GM18499 (cell line): ENCODE measurements at regions not wholly inside any gene's neighbourhood (a gene's known extent, or its start where the extent isn't known, plus 50 kb on each side); places are given as distances from the start of the nearest gene placed in this dataset.

ENCODE experiments used
- ATAC-seq: cut with Tn5 transposase; IDR thresholded peaks from one replicate; pipeline ENCODE4 v1.9.1; 2021; ENCODE audit warnings: moderate number of reproducible peaks; ENCODE audit not compliant: insufficient read depth, unreplicated experiment

DNA sequence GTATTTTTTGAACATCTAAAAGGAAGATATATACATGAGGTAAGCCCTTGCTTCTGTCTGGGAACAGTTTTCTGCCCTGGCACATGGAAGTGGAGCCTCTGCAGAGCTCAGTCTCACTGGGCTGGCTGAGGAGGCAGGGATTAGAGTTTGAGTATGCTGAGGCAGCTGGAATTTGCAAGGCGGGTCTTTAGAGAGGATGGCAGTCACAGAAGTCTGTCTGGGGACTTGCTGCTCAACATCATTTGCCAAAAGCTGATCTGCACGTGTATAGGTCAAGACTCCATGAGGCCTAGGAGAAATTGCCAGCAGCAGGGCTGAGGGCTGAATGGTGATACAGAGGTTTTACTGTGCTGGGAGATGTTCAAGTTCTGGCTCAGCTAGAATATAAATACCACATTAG is 163.6 kb upstream of the ANK2 start:
- ATAC-seq: no peak

DNA sequence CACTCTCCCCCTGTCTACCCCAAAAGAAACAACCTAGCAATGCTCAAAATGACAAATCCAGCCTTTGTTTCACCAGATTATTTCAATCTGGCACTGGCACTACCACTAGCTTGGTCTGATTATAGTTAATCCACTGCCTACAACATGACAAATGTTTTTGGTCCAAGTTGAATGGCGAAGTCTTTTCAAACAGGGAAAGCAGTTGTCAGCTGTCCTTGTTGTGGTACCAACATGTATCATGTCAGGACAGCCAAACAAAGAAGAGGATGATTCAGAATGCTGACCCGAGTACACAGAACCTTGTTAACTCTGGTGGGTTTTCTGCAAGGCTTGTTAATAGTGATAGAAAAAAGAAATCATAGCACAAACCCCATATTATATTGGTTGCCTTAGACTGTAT is 160.8 kb upstream of the ANK2 start:
- ATAC-seq: no peak

DNA sequence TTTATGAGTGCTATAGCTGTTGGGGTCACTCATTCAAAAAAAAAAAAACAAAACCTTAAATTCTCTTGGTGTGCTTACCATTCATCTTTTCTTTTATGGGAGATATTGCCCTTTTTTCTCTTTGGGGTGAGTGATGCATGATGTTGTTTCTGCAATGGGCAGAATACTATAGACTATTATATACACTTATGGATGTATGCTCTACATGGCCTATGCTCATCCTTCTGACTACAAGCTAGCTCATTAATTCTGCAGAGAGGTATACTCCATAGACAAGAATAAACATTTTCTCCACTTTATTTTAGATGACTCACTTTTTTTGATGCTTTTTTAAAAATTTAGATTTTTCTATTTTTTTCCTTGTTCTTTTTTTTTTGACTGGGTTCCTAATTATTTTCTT is 160.3 kb upstream of the ANK2 start:
- no peak for ATAC-seq

DNA sequence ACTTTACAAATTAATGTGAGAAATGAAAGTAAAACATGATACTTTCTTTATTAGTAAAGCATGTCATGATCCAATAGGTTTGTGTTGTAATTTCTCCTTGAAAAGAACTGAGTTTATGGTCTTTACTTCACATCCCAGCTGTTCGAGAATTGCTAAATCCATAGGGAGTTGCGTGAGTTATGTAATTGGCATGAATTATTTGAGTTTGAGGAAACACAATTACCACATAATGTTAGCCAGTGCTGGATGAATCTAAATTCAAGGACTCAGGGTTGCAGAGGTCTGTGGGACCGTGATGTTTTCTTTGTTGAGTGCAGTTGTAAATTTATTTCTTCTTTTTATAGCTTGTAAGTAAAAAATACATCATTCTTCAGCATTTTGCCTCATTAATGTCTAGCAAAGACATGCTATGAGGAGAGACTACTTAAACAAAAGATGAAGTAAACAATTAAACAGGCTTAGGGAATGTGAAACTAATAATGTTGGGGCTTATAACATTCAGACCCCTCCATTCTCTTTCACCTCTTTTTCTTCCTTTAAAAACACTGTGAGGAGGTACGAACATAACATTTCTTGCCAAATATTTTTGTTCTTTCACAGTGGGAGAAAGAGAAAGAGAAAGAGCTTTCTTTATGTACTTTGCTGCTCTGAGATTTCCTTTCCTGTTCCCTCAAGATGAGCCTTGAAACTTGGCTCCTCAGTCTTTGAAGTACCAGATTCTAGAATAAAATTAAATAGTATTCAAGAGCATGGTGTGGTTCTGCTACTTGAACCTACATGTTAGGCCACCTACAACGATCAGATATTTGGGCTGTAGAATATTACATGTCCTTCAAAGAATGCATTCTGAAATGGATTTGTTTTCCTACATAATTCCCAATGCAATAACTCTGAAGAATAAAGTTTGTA is 159.6 kb upstream of the ANK2 start:
- no peak for ATAC-seq

DNA sequence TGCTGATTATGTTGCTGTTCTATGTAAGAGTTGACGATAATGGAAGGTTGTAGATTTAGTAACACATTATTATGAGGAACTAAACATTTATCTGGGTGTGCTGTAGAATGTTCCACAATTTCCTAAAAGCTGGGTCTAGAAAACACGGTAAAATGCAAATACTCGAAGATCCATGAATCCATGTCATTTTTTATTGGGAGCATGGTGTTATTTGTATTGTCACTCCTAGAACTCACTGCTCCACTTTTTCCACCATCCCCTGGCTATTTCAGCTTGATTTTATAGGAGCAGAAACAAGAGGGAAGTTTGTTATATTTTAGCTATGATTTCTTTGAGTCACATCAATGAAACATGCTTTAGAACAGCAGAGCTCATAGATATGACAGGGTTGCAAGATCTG is 155.0 kb upstream of the ANK2 start:
- ATAC-seq: no peak

DNA sequence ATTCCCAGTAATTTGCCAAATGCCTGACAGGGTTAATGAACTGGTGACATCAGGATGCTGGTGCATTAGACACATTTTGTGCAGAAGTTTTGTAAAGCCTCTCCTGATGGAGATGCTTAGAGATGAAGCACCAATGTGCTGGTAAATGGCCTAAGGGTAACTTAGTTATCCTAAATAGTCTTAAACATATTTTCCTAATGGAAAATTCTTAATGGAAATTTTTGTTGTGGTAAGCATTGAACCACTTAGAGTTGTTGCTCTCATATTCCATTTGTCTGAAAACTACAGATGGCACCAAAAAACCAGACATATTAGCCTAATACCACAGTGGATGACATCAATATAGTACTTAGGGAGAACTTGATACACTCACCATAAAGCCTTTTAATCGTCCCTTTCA is 154.5 kb upstream of the ANK2 start:
- no peak for ATAC-seq

DNA sequence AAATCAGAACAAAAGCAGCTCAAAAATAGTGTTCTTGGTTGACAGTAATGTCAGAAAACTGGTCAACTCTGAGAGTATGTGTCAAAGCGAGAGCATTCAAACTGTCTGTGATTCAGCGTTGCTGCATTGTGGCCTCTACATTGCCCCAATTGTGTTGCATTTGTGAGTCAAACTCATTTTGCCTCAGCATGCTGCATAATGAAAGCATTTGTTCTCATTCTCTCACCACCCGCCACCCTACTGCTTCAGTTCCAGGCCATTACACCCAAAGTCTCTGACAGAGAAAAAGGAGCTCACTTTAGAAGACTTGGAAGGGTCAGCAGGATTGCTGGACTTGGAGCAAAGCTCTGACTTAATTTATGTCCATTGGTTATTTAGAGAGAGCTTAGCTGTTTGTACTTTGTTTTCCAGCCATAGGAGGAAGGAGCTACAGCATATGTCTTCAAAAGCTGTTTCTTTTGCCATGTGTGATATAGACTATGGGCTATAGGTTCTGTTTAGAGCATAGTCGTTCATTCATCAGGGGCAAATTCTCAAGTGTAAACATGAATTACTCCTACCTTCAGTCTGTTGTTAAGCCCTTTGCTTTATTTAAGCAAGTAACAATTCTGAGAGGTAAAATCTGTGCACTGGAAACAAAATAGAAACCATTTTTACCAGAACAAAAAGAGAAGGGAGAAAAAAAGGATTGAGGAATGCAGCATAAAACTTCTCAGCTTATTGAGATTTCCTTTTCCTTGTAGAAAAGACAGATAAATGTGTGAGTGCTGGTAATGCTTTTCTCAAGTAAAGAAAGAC is 153.4 kb upstream of the ANK2 start:
- peak; percentile 38 for ATAC-seq

DNA sequence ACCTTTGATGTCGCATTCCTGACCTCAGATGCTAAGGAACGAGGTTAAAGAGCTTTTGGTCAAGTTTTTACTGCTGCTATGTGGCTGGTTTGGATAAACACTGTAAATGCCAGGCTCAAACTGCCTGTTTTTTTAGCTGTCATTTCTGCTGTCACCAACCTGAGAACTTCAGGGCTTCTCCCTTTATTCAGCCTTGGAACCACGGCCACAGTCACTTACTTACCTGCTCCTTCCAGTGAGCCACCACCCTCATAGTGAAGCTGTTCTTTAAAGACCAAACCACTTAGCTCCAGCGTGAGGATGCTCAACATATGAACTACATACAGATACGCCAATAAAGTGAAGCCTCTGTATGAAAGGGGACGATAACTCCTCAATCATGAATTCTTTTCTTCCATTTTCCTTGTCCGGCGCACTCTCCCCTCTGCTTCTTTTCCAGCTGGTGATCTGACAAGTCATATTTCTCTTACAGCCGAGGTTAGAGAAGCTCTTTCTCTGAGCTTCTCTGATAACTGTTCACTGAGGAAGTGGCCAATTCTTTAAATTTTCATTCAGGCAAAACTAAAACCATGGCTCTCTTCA is 152.8 kb upstream of the ANK2 start:
- ATAC-seq: no peak

DNA sequence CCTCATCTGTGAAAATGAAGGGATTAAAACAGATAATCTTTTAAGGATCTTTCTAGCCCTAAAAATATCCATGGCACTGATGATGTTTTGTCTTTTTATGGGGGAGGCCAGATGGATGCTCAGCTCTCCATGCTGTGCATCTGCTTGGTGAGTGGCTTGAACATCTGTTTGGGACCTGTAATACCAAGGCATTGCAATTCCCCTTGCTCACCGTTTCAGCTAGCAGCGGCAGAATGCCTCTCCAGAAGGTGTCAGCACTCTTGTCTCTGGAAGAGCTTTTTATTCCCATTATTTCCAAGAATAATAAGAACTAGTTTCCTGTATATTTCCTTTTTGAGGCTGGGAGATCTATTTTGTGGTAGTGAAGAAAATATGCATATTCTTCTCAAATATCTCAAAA is 151.9 kb upstream of the ANK2 start:
- no peak for ATAC-seq

DNA sequence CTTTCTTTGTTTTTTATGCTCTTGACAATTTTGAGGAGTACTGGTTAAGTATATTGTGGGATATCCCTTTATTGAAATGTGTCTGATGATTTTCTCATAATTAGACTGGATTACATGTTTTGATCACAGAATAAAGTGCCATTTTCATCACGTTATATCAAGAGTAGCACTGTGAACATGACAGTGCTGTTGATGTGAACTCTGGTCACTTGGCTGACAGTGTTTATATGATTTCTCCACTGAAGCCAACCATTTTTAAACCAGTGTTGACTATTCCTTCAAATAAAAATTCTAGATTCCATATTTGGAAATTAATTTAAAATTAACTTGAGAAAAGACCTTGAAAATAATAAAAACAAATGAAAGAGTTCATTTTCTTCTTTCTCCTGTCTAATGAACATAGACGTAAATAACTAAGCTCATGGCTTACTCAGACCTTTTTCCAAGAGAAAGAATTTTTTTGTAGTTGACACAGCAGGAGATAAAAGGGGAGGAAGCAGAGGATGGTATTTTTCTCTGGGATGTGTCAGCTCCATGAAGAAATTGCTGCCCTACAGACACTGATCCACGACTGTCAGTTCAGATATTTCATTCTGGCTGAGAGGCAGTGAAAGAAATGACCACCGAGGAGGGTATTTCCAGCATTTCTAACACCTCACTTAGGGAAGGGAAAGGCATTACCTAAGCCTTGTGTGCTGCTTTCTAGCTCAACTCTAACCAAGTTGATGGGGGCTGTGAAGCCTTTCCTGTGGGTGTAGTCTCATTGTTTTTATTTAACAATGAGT is 150.9 kb upstream of the ANK2 start:
- no peak for ATAC-seq

DNA sequence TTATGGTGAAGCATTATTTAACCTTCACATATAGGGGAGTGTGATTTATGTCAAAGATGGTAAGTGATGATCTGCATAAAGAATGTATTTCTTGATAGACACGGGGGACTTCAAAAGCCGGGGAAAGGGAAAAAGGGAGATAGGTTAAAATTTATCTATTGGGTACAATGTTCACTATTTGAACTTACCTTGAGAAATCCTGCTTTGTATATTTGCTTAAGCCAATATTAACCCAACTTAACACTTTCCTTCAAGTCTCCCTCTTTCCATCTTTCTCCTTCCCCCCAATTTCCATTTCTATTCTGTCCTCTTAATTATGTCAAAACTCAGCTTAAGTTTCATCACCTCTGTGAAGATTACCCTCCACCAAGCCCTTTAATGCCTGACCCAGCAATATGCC is 149.0 kb upstream of the ANK2 start:
- no peak for ATAC-seq

DNA sequence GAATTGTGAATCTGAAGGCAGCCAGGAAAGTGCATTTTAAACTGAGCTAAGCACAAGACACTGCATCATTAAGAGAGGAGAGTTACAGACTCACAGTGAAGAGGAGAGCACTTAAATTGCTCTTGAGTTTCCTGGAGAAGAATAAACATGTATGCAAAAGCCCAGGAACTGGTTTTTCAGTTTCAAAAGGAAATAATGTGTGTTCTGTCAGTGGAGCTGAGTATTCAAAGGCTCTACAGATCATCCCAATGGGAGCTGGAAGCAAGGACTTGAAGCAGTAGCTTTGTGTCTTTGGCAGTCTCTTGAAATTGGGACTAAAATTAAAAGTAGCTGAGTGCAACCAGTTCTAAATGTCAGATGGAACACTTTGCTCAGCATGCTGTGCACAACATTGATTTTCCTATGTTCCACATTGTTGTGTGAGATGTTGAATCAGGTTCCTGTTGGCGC is 147.5 kb upstream of the ANK2 start:
- ATAC-seq: no peak

DNA sequence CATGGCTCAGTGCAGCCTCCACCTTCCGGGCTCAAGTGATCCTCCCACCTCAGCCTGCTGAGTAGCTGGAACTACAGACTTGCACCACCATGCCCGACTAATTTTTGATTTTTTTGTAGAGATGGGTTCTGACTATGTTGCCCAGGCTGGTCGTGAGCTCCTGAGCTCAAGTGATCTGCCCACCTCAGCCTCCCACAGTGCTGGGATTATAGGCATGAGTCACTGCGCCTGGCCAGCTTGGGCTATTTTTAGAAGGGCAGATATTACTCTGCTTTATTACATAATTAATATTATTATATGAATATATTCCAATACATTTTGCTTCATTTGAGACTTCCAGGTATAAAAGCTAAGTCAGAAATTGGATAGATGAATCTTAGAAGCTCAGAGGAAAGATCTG is 143.7 kb upstream of the ANK2 start:
- ATAC-seq: no peak

DNA sequence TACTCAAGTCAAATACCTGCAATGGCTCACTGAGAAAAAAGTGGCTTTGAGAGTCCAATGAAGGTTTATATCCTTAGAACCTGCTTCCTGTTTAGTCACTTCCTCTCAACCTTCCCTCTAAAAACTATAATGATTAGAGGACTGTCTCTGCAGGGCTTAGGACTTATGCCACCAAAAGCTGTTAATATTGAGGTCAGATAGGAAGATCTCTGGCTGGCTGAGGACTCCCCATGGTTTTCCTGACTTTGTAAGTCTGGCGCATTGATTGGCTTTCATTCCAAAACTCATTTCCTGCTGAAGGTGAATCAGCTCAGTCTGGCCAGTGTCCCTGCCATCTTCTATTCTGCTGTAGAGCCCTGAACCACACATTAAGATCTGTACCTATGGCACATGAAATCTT is 140.9 kb upstream of the ANK2 start:
- ATAC-seq: no peak

DNA sequence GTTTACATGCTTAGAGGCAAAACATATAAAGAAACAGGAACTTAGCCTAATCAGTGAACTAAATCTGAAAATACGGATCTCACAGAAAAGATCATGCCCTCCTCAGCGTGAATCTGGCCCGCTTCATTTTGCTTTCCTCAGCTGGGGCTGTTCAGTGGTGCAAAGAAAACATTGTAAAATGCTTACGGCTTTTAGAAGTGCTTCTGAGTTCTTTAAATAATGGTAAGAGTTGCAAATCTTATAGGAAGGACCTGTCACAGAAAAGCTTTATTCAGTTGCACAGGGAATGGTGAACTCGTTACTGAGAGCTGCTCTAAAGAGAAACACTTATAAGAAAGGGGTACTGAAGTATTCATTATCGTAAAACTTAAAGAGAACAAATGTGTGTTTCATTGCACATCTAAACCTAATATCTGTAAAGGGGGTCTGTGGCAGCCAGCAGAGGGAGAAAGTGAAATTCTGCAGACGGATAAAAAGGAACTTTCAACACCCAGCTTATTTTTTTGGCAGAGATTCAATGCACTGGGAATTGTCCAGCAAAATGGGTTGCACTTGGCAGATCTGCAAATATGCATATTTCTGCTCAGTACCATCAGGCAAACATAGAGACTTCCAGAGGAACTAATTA is 139.2 kb upstream of the ANK2 start:
- ATAC-seq: no peak

DNA sequence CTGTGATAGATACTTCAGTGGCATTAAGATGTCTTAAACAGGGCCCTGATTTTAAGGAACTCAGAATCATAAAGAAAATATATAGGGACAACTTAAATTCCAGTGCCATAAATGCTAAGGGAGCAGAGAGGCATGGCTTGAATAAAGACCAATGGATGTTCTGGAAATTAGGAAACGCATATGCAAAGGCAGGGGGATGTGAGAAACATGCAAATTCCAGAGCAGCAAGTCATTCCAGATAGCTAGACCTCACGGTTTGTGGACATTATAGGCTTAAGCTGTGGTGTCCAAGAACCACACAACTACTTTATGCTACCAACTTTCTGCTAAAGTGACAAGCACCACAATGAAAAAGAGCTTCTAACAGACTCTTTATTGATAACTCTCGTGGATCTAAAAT is 132.6 kb upstream of the ANK2 start:
- ATAC-seq: no peak

DNA sequence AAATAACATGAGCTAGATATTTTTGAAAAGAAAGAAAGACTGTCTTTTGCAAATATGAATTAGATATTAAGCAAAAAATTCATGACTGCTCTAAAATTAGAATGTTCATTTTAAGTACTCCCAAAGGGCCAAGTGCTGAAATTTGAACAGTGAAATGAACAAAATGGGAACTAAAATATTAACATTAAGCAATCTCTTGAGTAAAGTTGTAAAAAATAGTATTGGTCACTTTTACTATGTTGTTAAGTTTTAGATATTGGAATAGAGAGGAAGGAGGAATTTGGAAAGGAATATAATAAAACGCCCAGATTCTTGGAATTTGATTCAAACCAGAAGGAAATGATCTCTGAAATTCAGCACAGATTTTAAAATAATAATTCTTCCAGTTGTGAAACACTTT is 125.9 kb upstream of the ANK2 start:
- ATAC-seq: no peak

DNA sequence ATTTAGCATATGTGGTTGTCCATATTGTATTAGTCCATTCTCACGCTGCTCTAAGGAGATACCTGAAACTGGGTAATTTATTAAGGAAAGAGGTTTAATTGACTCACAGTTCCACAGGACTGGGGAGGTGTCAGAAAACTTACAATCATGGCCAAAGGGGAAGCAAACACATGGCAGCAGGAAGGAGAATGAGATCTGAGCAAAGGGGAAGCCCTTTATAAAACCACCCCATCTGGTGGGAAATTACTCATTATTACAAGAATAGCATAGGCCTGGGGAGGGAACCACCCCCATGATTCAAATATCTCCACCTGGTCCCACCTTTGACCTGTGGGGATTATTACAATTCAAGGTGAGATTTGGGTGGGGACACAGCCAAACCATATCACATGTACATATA is 122.6 kb upstream of the ANK2 start:
- no peak for ATAC-seq

DNA sequence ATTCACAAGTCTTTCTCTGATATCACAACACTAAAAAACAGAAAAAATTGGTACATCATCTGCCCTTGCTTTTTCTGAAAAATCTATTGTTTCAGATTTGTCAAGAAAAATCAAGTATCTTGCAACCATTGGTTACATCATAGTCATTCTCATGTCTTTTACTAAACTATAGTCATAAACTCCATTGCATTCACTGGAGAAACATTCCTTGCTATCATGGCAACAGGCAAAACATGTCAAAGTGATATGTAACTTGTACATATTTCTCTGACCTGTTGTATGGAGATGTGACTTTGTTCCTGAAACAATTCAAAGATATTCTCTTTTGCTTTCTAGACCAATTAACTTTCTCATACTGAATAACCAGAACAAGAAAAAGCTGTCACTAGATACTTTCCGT is 121.9 kb upstream of the ANK2 start:
- no peak for ATAC-seq

DNA sequence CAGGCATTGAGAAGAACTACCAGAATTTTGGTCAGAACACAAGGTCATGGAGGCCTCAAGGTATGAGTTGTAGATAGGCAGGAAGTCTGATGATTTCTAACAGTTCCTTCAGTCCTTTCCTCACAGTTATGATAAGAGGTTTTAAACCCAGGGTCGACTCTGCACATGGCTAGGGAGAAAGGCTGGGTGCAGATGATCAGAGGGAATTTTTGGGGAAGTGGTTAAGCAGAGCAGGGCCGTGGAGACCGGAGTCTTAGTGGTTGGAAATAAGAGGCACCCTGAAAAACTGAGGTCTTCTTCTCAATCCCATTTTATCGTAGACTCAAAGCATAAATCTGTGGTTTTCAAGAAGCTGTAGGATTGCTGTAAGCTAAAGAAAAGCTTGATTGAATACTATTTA is 118.5 kb upstream of the ANK2 start:
- no peak for ATAC-seq
